ENCODE measurements at regions not wholly inside any gene's neighbourhood (a gene's known extent, or its start where the extent isn't known, plus 50 kb on each side); places are given as distances from the start of the nearest gene placed in this dataset.

- H3K9me3 ChIP-seq (ENCODE audit: control insufficient read depth, insufficient read depth, low read length): no peaks in the 10 kb centered on the region
- DNase-seq: no peak
- no peak overlapping the region for H3K9ac ChIP-seq (ENCODE audit: low read depth, low read length)
- H3K36me3 ChIP-seq (ENCODE audit: control insufficient read depth, insufficient read depth, low read length): no peaks in the 10 kb centered on the region
- no peak overlapping the region for H2BK20ac ChIP-seq (ENCODE audit: low read depth, low read length)
- no peak overlapping the region for H2BK15ac ChIP-seq (ENCODE audit: low read depth, low read length)
- no TSS peak for BruUV-seq (replicated peaks)
- H4K20me1 ChIP-seq (ENCODE audit: insufficient read depth, low read length): no peaks in the 10 kb centered on the region
- no CpG with 5 or more reads among the region's 4 CpGs for WGBS, 2 experiments (ENCODE audit: extremely low coverage in 2 of 2, insufficient read length in 1 of 2)
- H3K56ac ChIP-seq (ENCODE audit: extremely low read depth, insufficient read depth, low read length): no peak overlapping the region
- no peaks in the 10 kb centered on the region for H3K27me3 ChIP-seq (ENCODE audit: control insufficient read depth, insufficient read depth, low read length)
- no peak overlapping the region for H3K27ac ChIP-seq (ENCODE audit: insufficient read depth, low read length)
- intact Hi-C loops (cut with micrococcal nuclease): no loop called here
- no peak overlapping the region for H3K18ac ChIP-seq (ENCODE audit: low read depth, low read length)
- H2BK5ac ChIP-seq (ENCODE audit: low read depth, low read length, poor library complexity, severe bottlenecking): no peak overlapping the region
- H4K5ac ChIP-seq (ENCODE audit: low read depth, low read length): no peak overlapping the region
- no peak overlapping the region for H2AFZ ChIP-seq (replicated peaks; ENCODE audit: low read length, poor library complexity)
- no peak overlapping the region for H2AK5ac ChIP-seq (ENCODE audit: low read depth, low read length)
- no peak overlapping the region for H3K4me3 ChIP-seq (ENCODE audit: insufficient read depth, low read depth, low read length)
- H3K4ac ChIP-seq (ENCODE audit: low read depth, low read length): no peak overlapping the region
- no peak overlapping the region for H2AK9ac ChIP-seq (replicated peaks; ENCODE audit: low read depth, low read length, poor library complexity)
- CTCF ChIA-PET: interaction anchor here (0.6 kb wide), 1 partner anchor 14 kb away, joined by 5 read pairs; no protein-coding TSS in a partner anchor
- H3K14ac ChIP-seq (replicated peaks; ENCODE audit: low read depth, low read length): no peak overlapping the region
- no peak overlapping the region for H4K91ac ChIP-seq (ENCODE audit: insufficient read depth, low read depth, low read length)
- H2BK120ac ChIP-seq (ENCODE audit: low read depth, low read length): no peak overlapping the region
- H3K79me1 ChIP-seq (ENCODE audit: low read depth in 1 of 2, low read length in 2 of 2): no peaks in the 10 kb centered on the region
- TF ChIP-seq RAD21 (IDR thresholded peaks at IDR 0.05; ENCODE audit: low read length) (no peak), RCOR1 (IDR thresholded peaks at IDR 0.05; ENCODE audit: insufficient replicate concordance, low read length) (no peak), SMC3 (IDR thresholded peaks at IDR 0.05; ENCODE audit: low read depth, low read length) (no peak), MXI1 (IDR thresholded peaks at IDR 0.05; ENCODE audit: borderline replicate concordance, low read depth, low read length) (no peak), RFX5 (IDR thresholded peaks at IDR 0.05; ENCODE audit: low read depth, low read length) (no peak), NFE2L2 (IDR thresholded peaks at IDR 0.05; ENCODE audit: low read depth, low read length) (no peak), CHD1 (IDR thresholded peaks at IDR 0.05; ENCODE audit: low read depth, low read length) (no peak), CTCF (conservative IDR thresholded peaks at IDR 0.05; ENCODE audit: low read depth, low read length) (no peak), ELK1 (IDR thresholded peaks at IDR 0.05; ENCODE audit: borderline replicate concordance, low read depth, low read length) (no peak), BHLHE40 (IDR thresholded peaks at IDR 0.05; ENCODE audit: low read depth, low read length) (no peak), USF2 (IDR thresholded peaks at IDR 0.05; ENCODE audit: low read depth, low read length) (no peak), CEBPB (IDR thresholded peaks at IDR 0.05; ENCODE audit: low read depth, low read length) (no peak)
- no peak overlapping the region for H3K4me2 ChIP-seq (ENCODE audit: low read depth, low read length)
- ATAC-seq (ENCODE audit: low read depth): no peak
- no peaks in the 10 kb centered on the region for H3K4me1 ChIP-seq (ENCODE audit: control insufficient read depth, insufficient read depth, low read length)
- no peak overlapping the region for H3K23ac ChIP-seq (ENCODE audit: low read depth, low read length)
- dilution Hi-C loops (cut with HindIII; ENCODE audit: low sequenced_read_pairs, unreplicated experiment): no loop called here
- no peaks in the 10 kb centered on the region for H3K9me1 ChIP-seq (ENCODE audit: insufficient read depth, low read length)
- POLR2A ChIA-PET (ENCODE audit: unreplicated experiment): no interaction called here
- in situ Hi-C loops (cut with MboI; ENCODE audit: low sequenced_read_pairs): no loop called here
- H4K8ac ChIP-seq (ENCODE audit: low read depth in 2 of 2, low read length in 2 of 2): no peak overlapping the region
These were observed 91.3 kb upstream of the TMEM106B start for GRCh38 chr7:12119620-12120303.
